Activated T-helper 1 cell treated with anti-CD3 and anti-CD28 coated beads, Interleukin-2, amount 50 U/mL, for 16 hours (primary cell): ENCODE measurements at regions not wholly inside any gene's neighbourhood (a gene's known extent, or its start where the extent isn't known, plus 50 kb on each side); places are given as distances from the start of the nearest gene placed in this dataset.

Experiments used
- DNase-seq, 2 donors: peaks; one replicate each; pipeline ENCODE4 v3.0.0-alpha.2; 2020; ENCODE audit warnings: low read depth in 1 of 2, low spot score in 1 of 2

- no peak for DNase-seq
These were observed 97.0 kb upstream of the ANKRD55 start for GRCh38 chr5:56330167-56330566.

- no peak for DNase-seq
These were observed 96.5 kb upstream of the ANKRD55 start for GRCh38 chr5:56329652-56330051.

- peak in 1 of 2 donors; percentile 25 for DNase-seq
These were observed 95.8 kb upstream of the ANKRD55 start for GRCh38 chr5:56328753-56329560.

GRCh38 chr5:56327809-56328208 lies 94.7 kb upstream of the ANKRD55 start:
- DNase-seq, result peak in 1 of 2 donors; percentile 54

GRCh38 chr5:56326770-56327169 lies 93.6 kb upstream of the ANKRD55 start:
- no peak for DNase-seq

- no peak for DNase-seq
These were observed 93.0 kb upstream of the ANKRD55 start for GRCh38 chr5:56326116-56326515.

GRCh38 chr5:56325039-56325438 lies 91.9 kb upstream of the ANKRD55 start:
- DNase-seq, result no peak

- no peak for DNase-seq
These were observed 90.4 kb upstream of the ANKRD55 start for GRCh38 chr5:56323505-56323904.

GRCh38 chr5:56322592-56322991 lies 89.5 kb upstream of the ANKRD55 start:
- no peak for DNase-seq

GRCh38 chr5:56321236-56321881 lies 88.2 kb upstream of the ANKRD55 start:
- DNase-seq, result no peak

- DNase-seq, result no peak
These were observed 87.6 kb upstream of the ANKRD55 start for GRCh38 chr5:56320686-56321085.

- DNase-seq, result no peak
These were observed 86.5 kb upstream of the ANKRD55 start for GRCh38 chr5:56319526-56320181.

- no peak for DNase-seq
These were observed 84.9 kb upstream of the ANKRD55 start for GRCh38 chr5:56317923-56318561.

GRCh38 chr5:56316299-56316994 lies 83.3 kb upstream of the ANKRD55 start:
- no peak for DNase-seq

- no peak for DNase-seq
These were observed 81.4 kb upstream of the ANKRD55 start for GRCh38 chr5:56314529-56314928.

- no peak for DNase-seq
These were observed 80.5 kb upstream of the ANKRD55 start for GRCh38 chr5:56313596-56313995.

GRCh38 chr5:56313004-56313531 lies 79.9 kb upstream of the ANKRD55 start:
- DNase-seq, result no peak

GRCh38 chr5:56311306-56311905 lies 78.3 kb upstream of the ANKRD55 start:
- DNase-seq, result no peak

GRCh38 chr5:56310711-56311204 lies 77.6 kb upstream of the ANKRD55 start:
- DNase-seq, result no peak

- DNase-seq, result no peak
These were observed 76.2 kb upstream of the ANKRD55 start for GRCh38 chr5:56309262-56309826.
